HepG2 (cell line): ENCODE measurements at regions not wholly inside any gene's neighbourhood (a gene's known extent, or its start where the extent isn't known, plus 50 kb on each side); places are given as distances from the start of the nearest gene placed in this dataset.

Source experiments
- ATAC-seq: fragments of 200-7000 bp; cut with Tn5 transposase; 3 replicates; pipeline ENCODE4 v1.9.1; 2020; ENCODE audit warnings: mild to moderate bottlenecking, moderate library complexity
- BruUV-seq: library from RNA; stranded (reverse); fragments of 400-500 nt; replicated peaks from 2 replicates; lab custom pipeline; 2021; lab: Mats Ljungman, UMichigan
- CTCF ChIA-PET: fragments of 300-600 bp; formaldehyde crosslinking; extraction: SDS; loops from one replicate; lab custom pipeline; 2021; ENCODE audit warnings: low total read pairs, inconsistent platforms, low intra/inter-chr PET ratio; lab: Yijun Ruan, JAX
- POLR2A ChIA-PET: fragments of 350-600 bp; sonication (Branson Sonifier 250); formaldehyde crosslinking; loops from one replicate; lab custom pipeline; 2020; ENCODE audit warnings: antibody characterized with exemption, inconsistent platforms; lab: Yijun Ruan, JAX
- DNase-seq: peaks from one replicate; pipeline ENCODE4 v3.0.0-alpha.2; 2015; ENCODE audit warnings: low spot score
- FAIRE-seq: peaks from 3 replicates; lab custom pipeline; 2011; peaks lifted over from hg19 to GRCh38; lab: Jason Lieb, UNC
- H2AFZ ChIP-seq: one replicate; pipeline ENCODE4 v1.6.1; 2011; ENCODE audit warnings: low read length, inconsistent platforms
- H3K27ac ChIP-seq: fragments of 300-600 bp; 3 replicates; pipeline ENCODE4 v1.8.0; 2011; ENCODE audit warnings: mixed run types, mild to moderate bottlenecking, mixed read lengths, low read length, inconsistent platforms; ENCODE audit not compliant: insufficient read depth; ENCODE audit errors: extremely low read length
- H3K27me3 ChIP-seq, 2 experiments: fragments of 200-600 bp in 1 of 2; 2 replicates in 1 of 2; 3 replicates in 1 of 2; pipeline versions ENCODE4 v1.6.0 to v1.8.0; 2011; ENCODE audit warnings: low read length in 2 of 2, mild to moderate bottlenecking in 2 of 2, moderate library complexity in 2 of 2, inconsistent platforms in 1 of 2; ENCODE audit not compliant: insufficient read depth in 2 of 2, control insufficient read depth in 1 of 2
- H3K36me3 ChIP-seq, 2 experiments: fragments of 200-600 bp in 1 of 2; replicated peaks in 1 of 2; 2 replicates in 1 of 2; 3 replicates in 1 of 2; pipeline versions ENCODE4 v1.5.1 to v1.8.0; 2011; ENCODE audit warnings: low read length in 2 of 2, inconsistent platforms in 1 of 2; ENCODE audit not compliant: insufficient read depth in 2 of 2, control insufficient read depth in 1 of 2
- H3K4me1 ChIP-seq: 2 replicates; pipeline ENCODE4 v1.5.1; 2012; ENCODE audit warnings: low read length, inconsistent platforms; ENCODE audit not compliant: insufficient read depth
- H3K4me2 ChIP-seq: 2 replicates; pipeline ENCODE4 v1.6.0; 2011; ENCODE audit warnings: low read depth, low read length, inconsistent platforms
- H3K4me3 ChIP-seq, 3 experiments: fragments of 200-600 bp in 1 of 3; sonication (generic), shearing (Covaris generic) in 1 of 3; replicated peaks in 1 of 3; 2 replicates each; pipeline ENCODE4 v1.5.1; 2011 to 2016; ENCODE audit warnings: low read length in 3 of 3, inconsistent platforms in 2 of 3, low read depth in 2 of 3, mild to moderate bottlenecking in 2 of 3, control low read depth in 1 of 3, mixed read lengths in 1 of 3; ENCODE audit not compliant: insufficient read depth in 1 of 3
- H3K79me2 ChIP-seq: one replicate; pipeline ENCODE4 v1.6.1; 2011; ENCODE audit warnings: low read length, inconsistent platforms; ENCODE audit not compliant: insufficient read depth
- H3K9ac ChIP-seq: 2 replicates; pipeline ENCODE4 v1.6.0; 2011; ENCODE audit warnings: mild to moderate bottlenecking, low read depth, low read length, inconsistent platforms; ENCODE audit not compliant: insufficient read depth
- H3K9me3 ChIP-seq: 2 replicates; pipeline ENCODE4 v1.5.1; 2012; ENCODE audit warnings: mild to moderate bottlenecking, low read length
- H4K20me1 ChIP-seq: 2 replicates; pipeline ENCODE4 v1.6.0; 2011; ENCODE audit warnings: inconsistent platforms, mild to moderate bottlenecking, low read length, moderate library complexity; ENCODE audit not compliant: insufficient read depth
- BRCA1 ChIP-seq: sonication (generic); formaldehyde crosslinking; IDR thresholded peaks from 2 replicates; pipeline ENCODE4 v1.4.0; 2020; ENCODE audit warnings: missing genetic modification reagents
- CTCF ChIP-seq: sonication (generic); formaldehyde crosslinking; IDR thresholded peaks from 2 replicates; pipeline ENCODE4 v1.5.0; 2020; ENCODE audit warnings: mild to moderate bottlenecking, missing genetic modification reagents, moderate library complexity
- STAG1 ChIP-seq: sonication (generic); formaldehyde crosslinking; IDR thresholded peaks from 2 replicates; pipeline ENCODE4 v1.4.0; 2020; ENCODE audit warnings: missing genetic modification reagents
- ZNF547 ChIP-seq: sonication (generic); formaldehyde crosslinking; IDR thresholded peaks from 2 replicates; pipeline ENCODE4 v1.5.1; 2020; ENCODE audit warnings: mild to moderate bottlenecking, missing genetic modification reagents
- ZNF720 ChIP-seq: sonication (generic); formaldehyde crosslinking; IDR thresholded peaks from 2 replicates; pipeline ENCODE4 v1.4.0; 2020; ENCODE audit warnings: missing genetic modification reagents
- WGBS: methylation state at CpG from one replicate; pipeline ENCODE4 v1.1.6; 2017; ENCODE audit warnings: low lambda C conversion rate; 5-methylcytosine and 5-hydroxymethylcytosine counted together
- in situ Hi-C: cut with HindIII; loops from 2 replicates; pipeline ENCODE4 v1.10.0; 2017; ENCODE audit warnings: low pct_unique_long_range_greater_than_20kb; ENCODE audit not compliant: extremely low pct_ligation_motif_present
- intact Hi-C: fragments of 100-400 bp; cut with micrococcal nuclease; formaldehyde crosslinking; loops from one replicate; pipeline ENCODE4 v1.10.0; 2022; ENCODE audit not compliant: unreplicated experiment
- TF ChIP-seq, protein P1 (sequence below): sonication (generic); formaldehyde crosslinking; IDR thresholded peaks from 2 replicates; pipeline ENCODE4 v1.8.0; 2022; ENCODE audit warnings: mild to moderate bottlenecking, missing genetic modification reagents

DNA sequence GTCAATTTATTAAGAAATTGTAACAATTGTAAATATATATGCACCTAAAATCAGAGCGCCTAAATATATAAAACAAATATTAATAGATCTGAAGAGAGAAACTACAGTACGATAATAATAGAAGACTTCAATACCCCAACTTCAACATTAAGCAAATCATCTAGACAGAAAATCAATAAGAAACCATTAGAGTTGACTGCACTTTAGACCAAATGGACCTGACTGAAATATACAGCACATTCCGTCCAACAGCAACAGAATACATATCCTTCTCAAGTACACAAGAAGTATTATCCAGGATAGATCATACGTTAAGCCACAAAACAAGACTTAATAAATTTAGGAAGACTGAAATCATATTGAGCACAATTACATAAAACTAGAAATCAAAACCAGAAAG lies 208.7 kb downstream of the MED10 start (continued):
- TF ChIP-seq, protein P1, sequence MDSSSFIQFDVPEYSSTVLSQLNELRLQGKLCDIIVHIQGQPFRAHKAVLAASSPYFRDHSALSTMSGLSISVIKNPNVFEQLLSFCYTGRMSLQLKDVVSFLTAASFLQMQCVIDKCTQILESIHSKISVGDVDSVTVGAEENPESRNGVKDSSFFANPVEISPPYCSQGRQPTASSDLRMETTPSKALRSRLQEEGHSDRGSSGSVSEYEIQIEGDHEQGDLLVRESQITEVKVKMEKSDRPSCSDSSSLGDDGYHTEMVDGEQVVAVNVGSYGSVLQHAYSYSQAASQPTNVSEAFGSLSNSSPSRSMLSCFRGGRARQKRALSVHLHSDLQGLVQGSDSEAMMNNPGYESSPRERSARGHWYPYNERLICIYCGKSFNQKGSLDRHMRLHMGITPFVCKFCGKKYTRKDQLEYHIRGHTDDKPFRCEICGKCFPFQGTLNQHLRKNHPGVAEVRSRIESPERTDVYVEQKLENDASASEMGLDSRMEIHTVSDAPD: no peak
- TF ChIP-seq ZNF547 (CRISPR knock-in tag): no peak
- TF ChIP-seq ZNF720 (CRISPR knock-in tag): no peak

GRCh38 chr5:6166698-6167394 lies 211.5 kb downstream of the MED10 start:
- H3K4me3 ChIP-seq: no peak overlapping the region
- H4K20me1 ChIP-seq: no peaks in the 10 kb centered on the region
- no peaks in the 10 kb centered on the region for H3K9me3 ChIP-seq
- DNase-seq: no peak
- H3K9ac ChIP-seq: no peak overlapping the region
- POLR2A ChIA-PET: no interaction called here
- WGBS: 43% methylated on average over 2 of the region's 2 CpGs
- H3K27me3 ChIP-seq: no peaks in the 10 kb centered on the region
- intact Hi-C loops: no loop called here
- H3K36me3 ChIP-seq: no peaks in the 10 kb centered on the region
- no peak overlapping the region for H2AFZ ChIP-seq
- TF ChIP-seq STAG1 (peak; percentile 6; the same call in 1 of the 2 replicates), BRCA1 (CRISPR knock-in tag) (no peak), CTCF (CRISPR knock-in tag) (0 out of 2 replicates have a peak, but pooled peaks have one; percentile 11)
- TF ChIP-seq, all 625 proteins: peak for 2
- no peak overlapping the region for H3K27ac ChIP-seq
- no peak overlapping the region for H3K4me2 ChIP-seq
- ATAC-seq (no peak), FAIRE-seq (no peak)
- H3K79me2 ChIP-seq: no peaks in the 10 kb centered on the region
- in situ Hi-C loops: no loop called here
- H3K4me1 ChIP-seq: peaks cover 11% of the 10 kb centered on the region
- no TSS peak for BruUV-seq
- CTCF ChIA-PET: no interaction called here
